GM21576 (cell line): ENCODE measurements at regions not wholly inside any gene's neighbourhood (a gene's known extent, or its start where the extent isn't known, plus 50 kb on each side); places are given as distances from the start of the nearest gene placed in this dataset.

Source experiments
- ATAC-seq: cut with Tn5 transposase; IDR thresholded peaks from one replicate; pipeline ENCODE4 v1.9.1; 2021; ENCODE audit warnings: mild to moderate bottlenecking, moderate library complexity; ENCODE audit not compliant: unreplicated experiment

DNA sequence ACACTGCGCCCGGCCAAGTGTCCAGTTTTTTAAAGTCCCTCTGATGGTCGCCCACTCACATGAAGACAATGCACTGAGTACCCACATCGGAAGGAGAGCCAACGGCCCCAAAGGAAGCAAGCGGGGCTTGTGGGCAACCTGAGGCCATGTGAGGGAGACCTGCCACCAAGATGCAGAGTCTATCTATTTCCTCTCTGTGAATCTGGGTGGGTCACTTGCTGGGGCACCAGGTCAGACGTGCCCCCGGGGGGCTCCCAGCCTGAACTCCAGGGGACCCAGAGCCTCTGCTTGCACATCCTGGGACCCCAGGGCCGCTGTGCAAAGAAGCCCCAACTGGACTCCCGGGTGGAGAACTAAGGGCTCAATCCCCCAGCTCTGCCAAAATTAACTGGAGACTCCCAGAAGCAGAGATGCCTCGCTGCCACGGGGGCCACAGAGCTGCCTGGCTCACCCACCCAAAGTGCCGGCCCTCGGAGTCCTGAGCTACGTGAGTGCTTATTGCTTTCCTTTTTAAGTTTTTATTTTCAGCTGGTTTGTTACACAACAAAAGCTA is 106.4 kb downstream of the BRD1 start:
- no peak for ATAC-seq

DNA sequence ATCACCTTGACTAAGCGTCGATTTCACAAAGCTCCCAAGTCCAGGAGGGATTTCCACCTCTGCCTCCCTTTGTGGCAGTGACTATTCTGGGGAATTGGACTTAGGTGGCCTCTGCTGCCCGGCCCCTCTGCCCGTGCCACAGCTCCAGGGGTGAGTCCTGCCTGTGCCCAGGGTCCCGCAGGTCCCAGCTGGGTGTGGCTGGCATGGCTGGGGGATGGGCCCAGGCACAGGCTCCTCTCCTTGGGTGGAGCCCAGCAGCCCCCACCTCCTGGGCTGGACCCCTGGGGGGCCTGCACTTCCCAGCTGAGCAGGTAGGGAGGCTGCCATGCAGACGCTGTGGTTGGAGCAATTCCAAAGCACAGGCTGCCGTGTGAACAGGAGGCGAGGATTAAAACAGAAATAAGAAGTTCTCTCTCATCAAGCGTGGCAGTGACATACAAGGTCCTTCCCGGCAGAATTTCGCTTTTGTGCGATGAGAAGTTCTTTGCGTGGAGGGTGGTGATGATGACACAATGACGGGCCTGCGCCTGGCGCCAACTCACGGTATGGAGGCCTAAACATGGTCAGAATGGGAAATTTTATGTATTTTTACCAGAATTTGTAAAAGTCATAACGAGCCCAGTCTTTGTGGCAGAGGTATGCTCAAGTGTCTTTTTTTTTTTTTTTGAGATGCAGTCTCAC is 107.3 kb downstream of the BRD1 start:
- no peak for ATAC-seq

- ATAC-seq: no peak
Measured at GRCh38 chr22:49719046-49719445, 108.6 kb downstream of the BRD1 start.

GRCh38 chr22:49718396-49718795 is 109.3 kb downstream of the BRD1 start:
- ATAC-seq: no peak

DNA sequence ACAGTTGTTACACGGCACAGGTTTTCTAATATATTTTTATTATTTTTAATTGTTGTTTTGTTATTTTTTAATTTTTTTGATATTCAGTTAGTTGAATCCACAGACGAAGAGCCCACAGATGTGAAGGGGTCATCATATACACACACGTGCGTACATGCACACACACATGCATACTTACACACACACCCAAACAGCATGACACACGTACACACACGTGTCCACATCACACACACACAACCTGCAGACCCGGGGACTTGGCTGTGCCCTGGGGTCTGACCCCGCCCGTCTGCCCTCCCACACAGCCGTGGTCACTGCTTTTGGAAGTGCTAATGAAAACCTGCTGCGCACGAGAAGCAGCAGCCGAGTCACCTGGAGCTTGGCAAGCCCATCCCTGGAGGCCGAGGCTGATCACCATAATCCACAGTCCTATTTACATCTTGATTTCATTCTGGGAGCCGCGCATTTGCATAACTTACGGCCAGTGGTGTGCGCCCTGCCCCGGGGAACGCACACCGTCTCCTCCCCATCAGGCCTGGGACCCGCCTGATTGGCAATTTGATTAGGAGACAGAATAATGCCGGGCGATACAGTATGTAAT is 110.3 kb downstream of the BRD1 start:
- no peak for ATAC-seq

DNA sequence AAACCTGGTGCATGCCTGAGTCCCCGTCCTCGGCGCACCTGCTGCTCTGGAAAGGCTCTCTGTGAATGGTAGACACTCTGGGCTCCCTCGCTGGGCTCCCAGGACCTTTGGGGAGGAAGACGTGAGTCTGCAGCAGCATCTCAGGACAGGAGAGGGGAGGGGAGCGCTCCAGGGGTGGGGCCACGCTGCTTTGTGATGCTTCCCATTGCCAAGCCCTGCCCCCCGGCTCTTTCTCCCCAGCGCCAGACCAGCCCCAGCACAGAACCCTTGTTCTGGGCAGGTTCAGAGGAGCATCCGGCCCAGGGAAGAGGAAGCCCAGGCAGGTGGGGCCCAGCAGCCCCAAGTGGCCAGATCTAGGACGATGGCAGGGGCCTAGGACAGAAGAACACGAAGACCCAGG is 111.2 kb downstream of the BRD1 start:
- no peak for ATAC-seq

DNA sequence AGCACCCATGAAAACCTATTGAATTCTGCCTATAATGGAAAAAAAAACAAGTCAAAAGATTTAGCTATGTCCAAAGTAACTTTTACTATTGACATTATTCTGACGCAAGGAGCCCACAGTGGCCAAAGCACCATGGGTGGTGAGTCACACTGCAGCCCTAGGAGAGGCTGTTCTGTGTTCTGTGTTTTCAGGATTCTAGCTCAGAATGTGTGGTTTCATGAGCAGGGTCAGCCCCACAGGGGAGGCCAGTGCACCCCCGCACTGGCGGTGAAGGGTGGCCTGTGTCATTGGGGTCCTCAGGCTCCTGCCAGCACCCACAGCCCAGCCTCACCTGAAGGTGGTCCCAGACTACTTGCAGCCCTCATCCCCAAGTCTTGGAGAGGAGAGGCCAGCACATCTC is 112.2 kb downstream of the BRD1 start:
- ATAC-seq: no peak

GRCh38 chr22:49713003-49713402 is 114.7 kb downstream of the BRD1 start:
- no peak for ATAC-seq

GRCh38 chr22:49712195-49712791 is 115.4 kb downstream of the BRD1 start:
- no peak for ATAC-seq

GRCh38 chr22:49710746-49711145 is 116.9 kb downstream of the BRD1 start:
- no peak for ATAC-seq

- no peak for ATAC-seq
Measured at GRCh38 chr22:49709464-49709863, 118.2 kb downstream of the BRD1 start.

- no peak for ATAC-seq
Measured at GRCh38 chr22:49705972-49706352, 121.7 kb downstream of the BRD1 start.

DNA sequence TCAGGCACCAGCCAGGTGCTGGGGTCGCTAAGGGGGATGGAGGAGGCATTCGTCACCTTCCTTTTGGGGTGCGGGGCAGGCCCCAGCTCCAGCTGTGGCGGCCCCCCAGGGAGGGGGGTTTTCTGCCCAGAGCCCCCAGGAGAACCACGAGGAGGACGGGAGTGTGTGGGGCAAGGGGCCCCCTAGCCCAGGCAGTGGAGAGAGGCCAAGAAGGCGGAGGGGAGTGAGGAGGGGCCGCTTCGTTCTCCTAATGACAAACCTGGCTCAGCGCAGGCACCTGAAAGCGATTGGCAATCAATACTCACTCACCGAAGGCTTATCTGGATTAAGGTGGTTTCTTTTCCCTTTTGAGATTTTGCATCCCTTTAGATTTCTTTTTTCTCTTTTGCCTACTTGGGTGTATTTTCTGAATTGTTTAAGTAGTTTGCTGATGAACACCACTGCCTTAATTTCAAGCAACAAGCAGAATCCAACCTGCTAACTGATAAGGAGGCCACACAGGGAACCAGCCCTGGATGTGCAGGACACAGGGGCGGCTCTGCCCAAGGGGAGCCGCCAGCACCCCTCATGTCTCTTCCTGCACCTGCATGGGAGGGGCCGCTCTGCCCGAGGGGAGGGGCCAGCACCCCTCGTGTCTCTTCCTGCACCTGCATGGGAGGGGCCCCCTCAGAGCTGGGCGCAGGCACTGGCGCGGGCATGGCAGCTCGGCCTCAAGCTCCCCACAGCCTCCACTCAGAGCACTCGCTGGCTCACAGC is 122.3 kb downstream of the BRD1 start:
- no peak for ATAC-seq

DNA sequence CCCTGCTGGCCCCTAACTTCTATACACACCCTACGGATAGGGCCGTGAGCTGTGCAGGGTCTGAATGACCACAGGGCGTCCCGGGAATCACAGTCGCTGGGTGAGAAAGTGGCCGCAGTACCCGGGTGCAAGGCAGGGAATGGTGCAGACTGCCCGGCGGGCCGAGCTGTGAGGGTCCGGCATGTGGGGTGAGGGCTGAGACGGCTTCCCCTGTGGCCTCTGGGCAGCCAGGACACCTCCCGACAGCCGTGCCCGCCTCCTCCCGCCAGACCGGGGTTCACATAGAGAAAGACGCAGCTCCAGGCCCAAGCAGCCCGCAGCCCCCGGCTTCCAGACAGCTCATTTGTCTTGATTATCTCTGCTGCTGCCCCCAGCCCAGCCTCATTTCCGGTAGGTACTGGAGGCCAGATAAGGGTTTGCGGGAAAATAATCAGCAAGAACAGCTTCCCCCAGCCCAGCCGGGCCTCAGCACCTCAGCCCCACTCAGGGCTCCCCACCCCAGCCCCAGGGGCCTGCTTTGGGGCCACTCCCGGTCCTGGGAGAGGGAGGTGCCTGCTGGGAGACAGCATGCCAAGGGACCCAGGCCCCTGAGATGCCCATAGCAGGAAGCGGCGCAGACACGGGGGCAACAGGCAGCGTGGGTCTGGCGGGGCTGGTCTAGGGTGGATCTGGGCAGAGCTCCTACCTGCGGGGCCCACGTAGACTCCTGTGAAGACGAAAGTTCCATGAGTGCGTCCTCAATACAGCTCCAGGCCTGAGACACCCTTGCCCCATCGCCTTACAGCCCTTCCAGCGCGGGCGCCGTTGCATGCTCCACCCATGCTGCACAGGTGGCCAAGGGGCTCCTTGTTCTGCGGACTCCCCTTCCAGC is 123.1 kb downstream of the BRD1 start:
- ATAC-seq: no peak

GRCh38 chr22:49703990-49704344 is 123.7 kb downstream of the BRD1 start:
- no peak for ATAC-seq

GRCh38 chr22:49703505-49703904 is 124.2 kb downstream of the BRD1 start:
- ATAC-seq: no peak

GRCh38 chr22:49702068-49702397 is 125.6 kb downstream of the BRD1 start:
- no peak for ATAC-seq

GRCh38 chr22:49701380-49702067 is 126.1 kb downstream of the BRD1 start:
- ATAC-seq: no peak

DNA sequence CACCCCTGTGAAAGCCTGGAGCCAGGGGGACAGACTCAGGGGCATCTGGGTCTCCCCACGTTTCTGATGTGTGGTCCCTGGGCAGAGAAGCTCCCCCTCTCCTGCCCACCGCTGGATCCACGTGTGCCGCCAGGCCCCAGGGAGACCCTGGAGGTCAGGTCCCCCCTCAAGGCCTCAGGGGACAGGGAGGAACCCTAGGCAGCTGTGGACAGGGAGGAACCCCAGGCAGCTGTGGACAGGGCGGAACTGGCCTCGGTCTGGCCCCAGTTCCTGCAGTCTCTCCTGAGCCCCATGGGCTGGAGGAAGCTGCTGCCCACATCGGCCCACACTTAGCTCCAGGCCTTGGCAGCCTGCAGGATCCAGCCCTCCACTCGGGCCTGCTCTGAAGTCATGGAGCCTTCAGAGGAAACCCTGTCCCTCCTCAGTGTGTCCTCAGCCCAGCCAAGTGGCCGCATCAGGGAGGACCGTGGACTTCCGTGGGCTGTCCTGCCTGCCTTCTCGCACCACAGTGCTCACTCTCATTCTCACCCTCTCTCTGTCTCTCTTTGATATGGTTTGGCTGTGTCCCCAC is 127.7 kb downstream of the BRD1 start:
- ATAC-seq: no peak

- no peak for ATAC-seq
Measured at GRCh38 chr22:49699476-49699875, 128.2 kb downstream of the BRD1 start.
